GM21447 (cell line): ENCODE measurements at regions not wholly inside any gene's neighbourhood (a gene's known extent, or its start where the extent isn't known, plus 50 kb on each side); places are given as distances from the start of the nearest gene placed in this dataset.

ENCODE experiments used
- ATAC-seq: cut with Tn5 transposase; IDR thresholded peaks from one replicate; pipeline ENCODE4 v1.9.1; 2021; ENCODE audit not compliant: unreplicated experiment

GRCh38 chr1:188891958-188892357, 1585.7 kb downstream of the BRINP3 start:
- ATAC-seq: no peak

DNA sequence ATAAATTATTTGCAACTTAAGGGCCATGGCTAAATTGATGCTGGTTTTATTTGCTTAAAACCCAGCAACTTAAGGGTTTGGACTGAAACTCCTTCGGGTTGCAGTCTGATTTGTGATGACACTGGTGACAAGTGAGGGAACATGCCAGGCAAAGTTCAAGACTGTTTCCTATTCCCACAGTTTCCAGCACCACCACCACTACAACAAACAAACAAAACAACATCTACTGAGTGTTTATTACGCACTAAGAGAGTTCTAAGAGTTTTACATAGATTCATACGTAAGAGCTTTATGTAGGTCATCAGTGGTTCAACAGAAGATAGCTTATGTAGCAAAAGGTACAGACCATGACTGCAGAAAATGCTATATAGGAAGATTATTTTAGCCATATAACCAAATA, 1582.1 kb downstream of the BRINP3 start:
- no peak for ATAC-seq

DNA sequence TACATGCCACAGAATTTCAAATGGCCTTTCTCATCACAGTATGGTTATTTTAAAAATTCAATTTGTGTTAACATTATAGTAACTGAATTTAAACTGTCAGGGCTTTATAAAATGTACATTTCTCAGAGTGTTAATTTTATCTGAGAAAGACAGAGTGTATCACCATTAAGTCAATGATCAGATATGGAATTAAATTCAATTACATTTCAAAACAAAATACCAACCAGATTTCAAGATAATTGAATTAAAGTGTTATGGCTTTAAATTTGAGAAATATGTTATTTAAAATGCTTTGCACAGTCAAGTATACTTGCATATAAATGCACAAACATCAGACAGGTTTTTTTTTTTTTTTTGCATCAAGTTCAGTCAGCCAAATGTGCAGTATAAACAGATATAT, 1574.4 kb downstream of the BRINP3 start:
- ATAC-seq: no peak

GRCh38 chr1:188904201-188904600, 1573.5 kb downstream of the BRINP3 start:
- ATAC-seq: no peak

DNA sequence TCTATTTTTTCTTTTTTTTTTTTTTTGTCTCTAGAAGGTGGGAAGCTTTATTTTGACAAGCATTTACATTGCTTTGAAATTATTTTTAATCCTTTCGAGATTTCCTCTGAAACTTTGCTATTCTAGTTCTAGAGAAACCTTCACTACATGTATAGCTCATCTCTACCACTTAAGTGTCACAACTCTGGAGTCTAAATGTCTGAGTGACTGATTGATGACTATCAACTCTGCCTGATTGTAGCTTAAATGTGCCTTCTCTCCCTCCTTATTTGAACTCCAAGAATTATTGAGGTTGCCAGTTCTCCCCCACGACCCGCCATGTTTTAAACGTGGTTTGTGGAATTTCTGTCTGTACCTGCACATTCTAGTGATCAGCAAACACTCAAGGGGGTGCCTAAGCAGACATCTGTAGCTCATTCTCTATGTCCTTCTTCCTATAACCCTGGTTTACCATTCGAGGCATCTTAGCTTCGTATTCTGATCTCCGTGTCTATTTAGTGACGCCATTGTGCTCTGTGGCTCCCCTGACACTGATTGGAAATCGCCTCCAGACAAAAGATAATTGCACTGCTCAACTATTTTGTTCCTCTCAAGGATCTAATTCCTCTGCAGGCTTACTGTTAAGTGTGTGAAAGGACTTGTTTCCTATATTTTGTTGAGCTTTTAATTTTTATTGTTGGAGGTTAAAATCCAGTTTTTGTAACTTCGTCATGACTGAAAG, 1570.6 kb downstream of the BRINP3 start:
- ATAC-seq: no peak

GRCh38 chr1:188930382-188930781, 1547.3 kb downstream of the BRINP3 start:
- no peak for ATAC-seq

GRCh38 chr1:188931506-188931905, 1546.2 kb downstream of the BRINP3 start:
- ATAC-seq: no peak

DNA sequence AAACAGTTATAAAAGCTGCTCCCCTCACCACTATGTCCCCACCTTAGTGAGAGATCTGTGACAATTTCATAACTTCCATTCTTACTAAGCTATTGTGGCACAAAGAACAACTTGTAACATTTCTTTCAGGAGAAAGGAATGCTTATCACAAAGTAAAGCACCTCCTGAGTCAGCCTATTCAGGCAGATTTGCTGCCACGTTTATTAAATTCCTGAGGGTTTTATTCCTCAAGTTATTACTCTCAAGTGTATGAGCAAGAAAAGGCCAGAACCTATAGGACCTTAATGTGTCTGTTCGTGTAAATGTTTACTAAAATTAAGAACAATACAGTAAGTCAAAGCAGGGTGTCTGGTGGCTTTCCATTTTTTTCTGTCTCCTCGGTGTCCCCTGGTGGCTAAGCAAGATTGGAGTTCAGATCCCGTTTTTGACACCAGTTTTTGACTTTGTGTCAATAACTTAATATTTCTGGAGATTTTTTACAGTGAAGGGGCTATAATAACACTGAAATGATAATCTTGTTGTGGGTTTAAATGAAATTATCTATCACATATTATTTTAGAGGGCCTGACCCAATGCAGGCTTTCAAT, 1539.6 kb downstream of the BRINP3 start:
- no peak for ATAC-seq

- ATAC-seq: no peak
Measured at GRCh38 chr1:188941986-188942385, 1535.7 kb downstream of the BRINP3 start.

GRCh38 chr1:188949701-188950100, 1528.0 kb downstream of the BRINP3 start:
- no peak for ATAC-seq

DNA sequence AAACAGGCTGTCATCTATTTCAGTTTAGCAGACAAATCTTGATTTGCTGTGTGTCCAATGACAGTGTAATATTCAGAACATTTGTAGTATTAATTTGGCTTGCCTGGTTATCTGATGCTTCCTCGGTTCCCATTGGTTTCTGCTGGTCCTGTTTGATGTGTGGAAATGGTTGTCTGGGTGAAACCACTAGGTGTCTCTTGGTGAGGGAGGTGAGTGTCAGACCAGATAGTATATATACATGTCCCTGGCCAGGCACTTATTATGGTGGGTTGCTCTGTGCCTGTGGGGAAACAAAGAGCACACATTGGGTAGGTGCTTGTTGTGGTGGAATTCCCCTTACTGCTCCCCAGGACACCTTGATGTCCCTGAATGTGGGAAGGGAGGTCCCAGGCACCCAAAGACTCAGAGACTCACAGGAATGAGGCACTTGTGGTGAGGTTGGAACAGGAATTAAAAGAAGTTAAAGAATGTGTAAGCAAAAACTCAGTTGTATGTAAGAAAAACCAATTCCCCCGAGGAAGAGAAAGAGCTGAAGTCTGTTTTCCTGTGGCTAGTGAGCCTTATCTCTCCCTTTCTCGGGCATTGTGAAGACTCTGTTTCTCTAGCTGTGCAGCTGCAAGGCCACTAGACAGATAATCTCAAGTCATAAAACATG, 1519.1 kb downstream of the BRINP3 start:
- ATAC-seq: no peak

DNA sequence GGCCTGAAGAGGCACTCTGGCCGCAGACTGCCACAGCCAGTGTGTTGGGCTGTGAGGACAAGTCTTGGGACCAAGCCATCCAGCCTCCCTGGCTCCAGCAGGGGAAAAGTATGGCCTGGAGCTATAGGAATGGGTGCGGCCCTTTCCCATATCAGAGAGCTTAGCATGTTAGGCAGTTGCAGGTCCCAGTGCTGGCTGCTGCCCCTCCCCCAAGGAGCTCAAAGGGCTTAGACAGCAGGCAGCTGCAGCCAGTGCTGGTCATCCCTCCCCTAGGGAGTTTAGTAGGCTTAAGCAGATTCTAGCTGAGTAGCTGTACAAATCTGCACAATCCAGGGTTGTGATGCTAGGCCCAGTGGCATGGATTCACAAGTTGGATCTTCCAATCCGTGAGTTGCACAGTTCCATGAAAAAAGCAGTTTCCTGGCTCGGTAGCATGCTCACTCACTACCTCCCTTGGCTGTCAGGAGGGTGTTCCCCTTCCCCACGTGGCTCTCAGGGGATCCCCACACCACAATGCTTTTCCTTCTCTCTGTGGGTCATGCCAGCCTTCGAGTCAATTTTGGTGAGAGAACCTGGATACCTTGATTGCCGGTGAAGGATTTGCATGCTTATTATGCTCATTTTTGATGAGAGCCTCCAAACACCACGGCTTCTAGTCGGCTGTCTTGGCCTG, 1490.8 kb downstream of the BRINP3 start:
- no peak for ATAC-seq

DNA sequence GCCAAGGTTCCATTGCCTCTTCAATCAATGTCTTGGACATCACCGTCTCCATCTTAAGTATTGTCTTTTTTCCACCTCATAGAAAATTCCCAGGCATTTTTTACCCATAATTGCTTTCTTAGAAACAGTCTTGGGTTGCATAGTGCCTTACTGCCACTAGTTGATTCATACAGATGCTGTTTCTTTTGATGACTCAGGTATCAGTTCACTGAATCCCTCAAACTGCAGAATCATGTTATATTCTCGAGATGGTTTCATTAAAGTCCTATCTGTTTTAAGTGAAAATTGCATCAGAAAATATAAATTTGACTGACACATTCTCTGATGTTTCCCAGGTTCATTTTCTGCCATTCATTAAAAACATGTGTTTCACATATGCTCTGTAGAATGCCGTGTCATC, 1489.1 kb downstream of the BRINP3 start:
- ATAC-seq: no peak

DNA sequence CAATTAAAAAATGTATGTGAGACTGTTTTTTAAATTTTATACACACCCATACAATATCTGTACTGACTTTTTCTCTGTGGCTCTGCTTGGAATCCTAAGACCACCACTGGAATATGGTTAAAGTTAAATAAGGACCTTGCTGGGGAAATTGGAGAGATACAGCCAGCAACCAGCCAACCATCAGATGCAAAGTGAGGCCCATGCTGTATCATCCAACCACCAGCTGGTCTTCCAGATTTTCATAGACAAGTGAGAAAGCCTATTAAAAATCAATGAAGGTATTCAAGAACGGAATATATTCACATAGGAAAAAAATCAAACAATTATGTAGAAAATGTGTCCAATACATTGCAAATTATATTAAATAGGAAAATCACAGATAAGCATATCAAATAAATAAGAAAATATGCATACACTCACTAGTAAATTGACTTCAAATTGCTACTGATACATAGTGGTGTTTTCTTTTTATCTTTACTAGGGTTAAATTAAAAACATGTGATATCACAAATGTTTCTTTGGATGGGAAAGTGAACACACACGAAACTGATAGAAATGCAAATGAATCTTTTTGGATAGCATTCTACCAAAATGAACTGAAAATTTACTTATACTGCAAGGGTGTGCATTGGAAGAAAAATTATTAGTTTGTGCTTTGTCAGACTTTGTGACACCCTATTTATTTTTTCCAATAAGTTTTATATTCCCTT, 1486.3 kb downstream of the BRINP3 start:
- no peak for ATAC-seq

DNA sequence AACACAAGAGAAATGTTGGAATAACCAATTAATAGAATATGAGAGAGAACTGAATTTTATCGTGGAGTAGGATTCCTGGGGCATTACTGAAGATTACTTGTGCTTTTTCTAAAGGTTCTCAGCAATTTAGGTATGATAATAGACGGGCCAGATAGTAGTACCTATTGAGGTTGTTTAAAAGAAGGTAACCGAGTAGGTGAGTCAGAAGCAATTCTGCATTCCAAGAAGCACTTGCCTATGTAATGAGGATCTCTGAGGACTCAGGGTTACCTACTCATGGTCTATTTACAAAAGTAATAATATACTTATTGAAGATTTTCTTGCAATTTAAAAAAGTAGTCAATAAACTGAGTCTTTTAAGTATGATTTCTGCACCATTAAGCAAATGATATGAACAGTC, 1469.8 kb downstream of the BRINP3 start:
- ATAC-seq: no peak

DNA sequence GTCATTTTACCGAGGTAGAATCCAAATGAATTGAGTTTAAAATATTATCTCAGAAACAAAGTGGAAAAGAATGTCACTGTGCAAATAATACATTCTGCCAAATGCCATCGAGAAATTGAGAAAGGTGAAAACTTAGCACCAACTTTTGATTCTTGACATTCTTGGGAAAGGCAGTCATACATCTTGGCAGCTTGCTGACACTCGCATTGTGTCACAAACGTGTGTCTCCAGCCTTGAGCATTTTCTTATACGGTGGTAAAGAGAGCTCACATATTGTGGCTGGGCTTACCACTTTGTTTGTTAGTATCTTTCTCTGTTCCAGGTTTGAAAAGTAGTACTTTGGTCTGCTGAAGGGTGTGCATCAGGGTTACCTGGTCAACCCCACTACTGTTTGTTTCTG, 1456.1 kb downstream of the BRINP3 start:
- no peak for ATAC-seq

- no peak for ATAC-seq
Measured at GRCh38 chr1:189022015-189022414, 1455.6 kb downstream of the BRINP3 start.

GRCh38 chr1:189027512-189027911, 1450.2 kb downstream of the BRINP3 start:
- no peak for ATAC-seq

DNA sequence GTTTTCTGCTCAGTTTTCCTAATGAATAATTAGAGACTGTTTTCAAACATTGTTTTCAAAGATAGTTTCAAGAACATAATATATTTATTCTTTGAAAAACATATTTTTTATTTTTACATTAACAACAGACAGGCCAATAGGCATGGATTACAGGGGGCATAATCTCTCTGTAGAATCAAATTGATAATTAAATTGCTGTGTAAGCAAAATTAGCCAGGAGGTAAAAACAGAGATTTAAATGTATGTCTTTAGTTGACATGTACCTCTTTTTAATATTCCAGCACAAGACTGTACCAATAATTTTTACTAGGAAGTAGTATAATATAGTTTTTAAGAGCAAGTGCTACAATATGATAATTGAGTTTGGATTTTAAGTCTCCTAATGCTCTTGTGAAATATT, 1444.5 kb downstream of the BRINP3 start:
- ATAC-seq: no peak

DNA sequence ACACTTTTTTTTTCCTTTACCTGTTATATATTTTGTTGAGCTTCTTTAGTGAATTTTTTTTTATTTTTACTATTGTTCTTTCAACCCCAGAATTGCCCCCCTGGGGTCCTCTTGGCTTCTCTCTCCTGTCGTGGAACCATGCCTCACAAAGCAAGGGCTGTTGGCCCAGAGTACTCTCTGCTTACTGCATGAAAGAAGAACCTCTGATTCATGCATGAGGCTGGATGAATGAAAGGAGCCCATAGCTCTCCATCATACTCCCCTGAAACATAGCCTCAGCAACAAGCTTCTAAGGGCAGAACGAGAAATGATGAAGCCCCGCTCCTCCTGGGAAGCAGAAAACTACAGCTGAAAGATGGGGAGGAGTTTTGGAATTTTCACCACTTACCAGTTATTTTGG, 1441.0 kb downstream of the BRINP3 start:
- no peak for ATAC-seq

- no peak for ATAC-seq
Measured at GRCh38 chr1:189046127-189046526, 1431.5 kb downstream of the BRINP3 start.
